Panc1 (cell line): ENCODE measurements at regions not wholly inside any gene's neighbourhood (a gene's known extent, or its start where the extent isn't known, plus 50 kb on each side); places are given as distances from the start of the nearest gene placed in this dataset.

Experiments
- ATAC-seq: fragments of 200-7000 bp; cut with Tn5 transposase; 2 replicates; pipeline ENCODE4 v1.9.1; 2020; ENCODE audit warnings: mild to moderate bottlenecking, moderate library complexity
- BruUV-seq: library from RNA; stranded (reverse); fragments of 400-500 nt; replicated peaks from 2 replicates; lab custom pipeline; 2021; lab: Mats Ljungman, UMichigan
- CTCF ChIA-PET: fragments of 300-600 bp; sonication (Branson Sonifier 250); formaldehyde crosslinking; loops from one replicate; lab custom pipeline; 2022; ENCODE audit warnings: antibody characterized with exemption; lab: Charles Lee
- POLR2A ChIA-PET: fragments of 300-600 bp; sonication (Branson Sonifier 250); formaldehyde crosslinking; loops from one replicate; lab custom pipeline; 2022; ENCODE audit warnings: antibody characterized with exemption; lab: Charles Lee
- DNase-seq: peaks from one replicate; pipeline ENCODE4 v3.0.0-alpha.2; 2010; ENCODE audit warnings: low read depth, low spot score
- H3K27ac ChIP-seq: 2 replicates; pipeline ENCODE4 v1.5.1; 2011; ENCODE audit warnings: mild to moderate bottlenecking, low read length, inconsistent platforms
- H3K27me3 ChIP-seq: fragments of 200-500 bp; sonication (Bioruptor generic); 2 replicates; pipeline ENCODE4 v1.6.0; 2014; ENCODE audit warnings: low read length, inconsistent platforms; ENCODE audit not compliant: control insufficient read depth, insufficient read depth
- H3K36me3 ChIP-seq: fragments of 200-500 bp; sonication (Bioruptor generic); 2 replicates; pipeline ENCODE4 v1.5.1; 2014; ENCODE audit warnings: inconsistent platforms, mild to moderate bottlenecking, low read length, moderate library complexity; ENCODE audit not compliant: control insufficient read depth, insufficient read depth
- H3K4me1 ChIP-seq: 2 replicates; pipeline ENCODE4 v1.5.1; 2011; ENCODE audit warnings: inconsistent platforms, mild to moderate bottlenecking, low read length, moderate library complexity; ENCODE audit not compliant: control insufficient read depth, insufficient read depth
- H3K4me3 ChIP-seq, 2 experiments: 2 replicates each; pipeline ENCODE4 v1.5.1; 2011 to 2012; ENCODE audit warnings: low read depth in 2 of 2, low read length in 2 of 2, mild to moderate bottlenecking in 2 of 2, inconsistent platforms in 1 of 2, moderate library complexity in 1 of 2
- H3K9me3 ChIP-seq: fragments of 200-500 bp; sonication (Bioruptor generic); 2 replicates; pipeline ENCODE4 v1.5.1; 2014; ENCODE audit warnings: low read depth, mild to moderate bottlenecking, inconsistent platforms, low read length, moderate library complexity; ENCODE audit not compliant: control insufficient read depth, insufficient read depth
- CTCF ChIP-seq: fragments of 450-650 bp; IDR thresholded peaks from 2 replicates; pipeline ENCODE4 v1.5.1; 2017; ENCODE audit warnings: mild to moderate bottlenecking
- POLR2AphosphoS5 ChIP-seq: IDR thresholded peaks from 2 replicates; pipeline ENCODE4 v1.6.1; 2012; ENCODE audit warnings: mild to moderate bottlenecking, low read depth, low read length, moderate library complexity
- SIN3A ChIP-seq: IDR thresholded peaks from 2 replicates; pipeline ENCODE4 v1.6.1; 2012; ENCODE audit warnings: low read depth, mild to moderate bottlenecking, low read length, moderate library complexity, borderline replicate concordance; ENCODE audit not compliant: insufficient read depth
- TCF7L2 ChIP-seq: IDR thresholded peaks from 2 replicates; pipeline ENCODE4 v1.6.1; 2011; ENCODE audit warnings: mild to moderate bottlenecking, low read depth, low read length, inconsistent platforms
- in situ Hi-C: cut with HindIII; loops from 2 replicates; pipeline ENCODE4 v1.10.0; 2016; ENCODE audit warnings: low sequenced_read_pairs, low pct_unique_long_range_greater_than_20kb
- intact Hi-C: fragments of 100-400 bp; cut with micrococcal nuclease; formaldehyde crosslinking; loops from one replicate; pipeline ENCODE4 v1.10.0; 2022; ENCODE audit not compliant: unreplicated experiment
- TF ChIP-seq, protein P1 (sequence below), 2 experiments: IDR thresholded peaks; 2 replicates each; pipeline ENCODE4 v1.6.1; 2011 to 2012; ENCODE audit warnings: low read depth in 2 of 2, control low read depth in 1 of 2, low read length in 1 of 2, mild to moderate bottlenecking in 1 of 2, moderate library complexity in 1 of 2; ENCODE audit not compliant: insufficient read depth in 1 of 2

DNA sequence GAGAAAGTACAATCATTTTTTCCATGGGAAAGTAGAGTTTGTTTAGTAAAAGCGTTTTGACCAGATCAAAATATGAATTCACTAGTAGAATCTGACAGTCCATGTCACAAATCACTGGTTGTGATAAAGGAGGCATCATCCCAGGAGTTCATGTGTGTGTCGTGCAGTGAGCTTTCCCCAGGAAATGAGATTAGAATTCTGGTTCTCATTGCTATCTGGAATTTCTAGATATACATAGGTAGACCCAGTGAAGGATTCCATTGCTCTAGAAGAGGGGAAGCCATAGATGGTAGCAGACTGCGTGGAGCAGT, 206.6 kb downstream of the NCK2 start:
- no TSS peak for BruUV-seq
- H3K9me3 ChIP-seq, result no peaks in the 10 kb centered on the region
- DNase-seq, result no peak
- H3K27me3 ChIP-seq, result peaks cover 3% of the 10 kb centered on the region
- no peaks in the 10 kb centered on the region for H3K36me3 ChIP-seq
- in situ Hi-C loops (no loop called here), intact Hi-C loops (no loop called here)
- no peak for ATAC-seq
- H3K4me3 ChIP-seq, result no peak overlapping the region
- ChIA-PET POLR2A (no interaction called here), CTCF (no interaction called here)
- H3K27ac ChIP-seq, result no peak overlapping the region
- H3K4me1 ChIP-seq, result no peaks in the 10 kb centered on the region
- TF ChIP-seq CTCF, result no peak
- TF ChIP-seq, protein P1, sequence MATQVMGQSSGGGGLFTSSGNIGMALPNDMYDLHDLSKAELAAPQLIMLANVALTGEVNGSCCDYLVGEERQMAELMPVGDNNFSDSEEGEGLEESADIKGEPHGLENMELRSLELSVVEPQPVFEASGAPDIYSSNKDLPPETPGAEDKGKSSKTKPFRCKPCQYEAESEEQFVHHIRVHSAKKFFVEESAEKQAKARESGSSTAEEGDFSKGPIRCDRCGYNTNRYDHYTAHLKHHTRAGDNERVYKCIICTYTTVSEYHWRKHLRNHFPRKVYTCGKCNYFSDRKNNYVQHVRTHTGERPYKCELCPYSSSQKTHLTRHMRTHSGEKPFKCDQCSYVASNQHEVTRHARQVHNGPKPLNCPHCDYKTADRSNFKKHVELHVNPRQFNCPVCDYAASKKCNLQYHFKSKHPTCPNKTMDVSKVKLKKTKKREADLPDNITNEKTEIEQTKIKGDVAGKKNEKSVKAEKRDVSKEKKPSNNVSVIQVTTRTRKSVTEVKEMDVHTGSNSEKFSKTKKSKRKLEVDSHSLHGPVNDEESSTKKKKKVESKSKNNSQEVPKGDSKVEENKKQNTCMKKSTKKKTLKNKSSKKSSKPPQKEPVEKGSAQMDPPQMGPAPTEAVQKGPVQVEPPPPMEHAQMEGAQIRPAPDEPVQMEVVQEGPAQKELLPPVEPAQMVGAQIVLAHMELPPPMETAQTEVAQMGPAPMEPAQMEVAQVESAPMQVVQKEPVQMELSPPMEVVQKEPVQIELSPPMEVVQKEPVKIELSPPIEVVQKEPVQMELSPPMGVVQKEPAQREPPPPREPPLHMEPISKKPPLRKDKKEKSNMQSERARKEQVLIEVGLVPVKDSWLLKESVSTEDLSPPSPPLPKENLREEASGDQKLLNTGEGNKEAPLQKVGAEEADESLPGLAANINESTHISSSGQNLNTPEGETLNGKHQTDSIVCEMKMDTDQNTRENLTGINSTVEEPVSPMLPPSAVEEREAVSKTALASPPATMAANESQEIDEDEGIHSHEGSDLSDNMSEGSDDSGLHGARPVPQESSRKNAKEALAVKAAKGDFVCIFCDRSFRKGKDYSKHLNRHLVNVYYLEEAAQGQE (IDR thresholded peaks at IDR 0.05; ENCODE audit: insufficient read depth in 1 of 2, low read depth in 2 of 2, low read length in 1 of 2), result no peak
- no peak for TF ChIP-seq SIN3A
- TF ChIP-seq POLR2AphosphoS5, result no peak
- TF ChIP-seq TCF7L2, result no peak

DNA sequence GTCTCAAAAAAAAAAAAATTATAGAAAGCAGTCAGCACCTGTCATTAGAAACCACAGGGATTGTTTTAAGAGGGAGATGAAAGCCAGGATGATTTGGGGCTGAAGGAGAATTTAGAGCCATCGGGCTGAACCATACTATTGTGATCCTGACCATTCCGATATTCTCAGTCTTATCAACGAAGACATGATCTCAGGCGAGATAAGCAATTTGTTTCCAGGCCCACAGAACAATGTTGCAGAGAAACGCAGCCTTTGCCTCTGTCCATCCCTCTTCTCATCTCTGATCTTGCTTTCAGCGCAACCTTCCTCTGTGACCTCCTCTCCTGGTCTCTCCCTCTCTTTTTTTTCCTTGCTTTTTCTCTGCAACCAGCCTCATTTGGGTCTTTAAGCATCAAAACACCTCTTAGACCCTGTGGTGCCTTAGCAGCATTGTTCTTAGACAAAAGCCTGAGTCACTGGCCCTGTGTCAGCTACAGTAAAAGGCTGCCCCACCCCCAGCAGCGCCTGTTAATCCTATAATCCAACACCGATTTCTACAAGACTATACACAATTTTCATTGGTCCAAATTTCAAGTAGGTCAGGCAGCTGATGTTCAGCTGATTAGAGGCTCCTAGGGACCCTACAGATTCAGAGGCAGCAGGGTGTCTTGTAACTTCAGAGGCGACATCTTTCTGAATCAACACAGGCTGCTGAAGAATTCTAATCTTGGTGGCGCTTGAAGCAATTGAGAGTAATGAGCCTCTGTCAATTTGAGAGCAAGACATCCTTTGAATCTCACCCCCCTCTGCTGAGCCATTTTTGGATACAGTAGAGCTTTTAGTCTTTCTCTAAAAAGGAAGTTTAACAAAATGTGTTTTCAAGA, 206.0 kb downstream of the NCK2 start:
- intact Hi-C loops, result no loop called here

More for the DNA sequence above, 206.0 kb downstream of the NCK2 start:
- ChIA-PET POLR2A (no interaction called here), CTCF (no interaction called here)
- Histone ChIP-seq H3K27ac (no peak overlapping the region), H3K27me3 (peaks cover 3% of the 10 kb centered on the region), H3K36me3 (no peaks in the 10 kb centered on the region), H3K9me3 (no peaks in the 10 kb centered on the region), H3K4me1 (no peaks in the 10 kb centered on the region), H3K4me3 (no peak overlapping the region)
- TF ChIP-seq POLR2AphosphoS5 (no peak), TCF7L2 (no peak), CTCF (no peak), SIN3A (no peak)
- TF ChIP-seq, protein P1 (IDR thresholded peaks at IDR 0.05; ENCODE audit: insufficient read depth in 1 of 2, low read depth in 2 of 2, low read length in 1 of 2), result no peak
- no peak for ATAC-seq
- in situ Hi-C loops, result no loop called here
- BruUV-seq, result no TSS peak
- no peak for DNase-seq
